Mesenchymal stem cell (in vitro differentiated cells and primary cell): ENCODE measurements at regions not wholly inside any gene's neighbourhood (a gene's known extent, or its start where the extent isn't known, plus 50 kb on each side); places are given as distances from the start of the nearest gene placed in this dataset.
A peak's percentile ranks its signal among the peaks of the same experiment; 100 is the strongest.

Experiments
- DNase-seq: peaks from one replicate; pipeline ENCODE4 v3.0.0-alpha.2; 2013
- H2AFZ ChIP-seq: one replicate; pipeline ENCODE4 v1.6.1; 2013; ENCODE audit warnings: low read depth, mild to moderate bottlenecking, control low read depth, inconsistent platforms, low read length, moderate library complexity
- H2AK5ac ChIP-seq: 2 replicates; pipeline ENCODE4 v1.6.1; 2013; ENCODE audit warnings: low read length, moderate library complexity, mild to moderate bottlenecking, inconsistent platforms; ENCODE audit not compliant: severe bottlenecking
- H2BK120ac ChIP-seq: one replicate; pipeline ENCODE4 v1.6.1; 2013; ENCODE audit warnings: low read depth, mild to moderate bottlenecking, inconsistent platforms, low read length, moderate library complexity
- H2BK12ac ChIP-seq, 2 experiments: one replicate each; pipeline ENCODE4 v1.6.1; 2013; ENCODE audit warnings: inconsistent platforms in 2 of 2, low read length in 2 of 2, mild to moderate bottlenecking in 2 of 2, moderate library complexity in 2 of 2, control low read depth in 1 of 2
- H2BK15ac ChIP-seq: one replicate; pipeline ENCODE4 v1.6.1; 2013; ENCODE audit warnings: mild to moderate bottlenecking, low read depth, inconsistent platforms; ENCODE audit not compliant: poor library complexity, severe bottlenecking
- H2BK5ac ChIP-seq: 2 replicates; pipeline ENCODE4 v1.6.1; 2013; ENCODE audit warnings: low read depth, mild to moderate bottlenecking, low read length, control low read depth, inconsistent platforms; ENCODE audit not compliant: poor library complexity, severe bottlenecking
- H3K14ac ChIP-seq, 2 experiments: one replicate each; pipeline ENCODE4 v1.6.1; 2013; ENCODE audit warnings: inconsistent platforms in 2 of 2, low read length in 2 of 2, control low read depth in 1 of 2, mild to moderate bottlenecking in 1 of 2, moderate library complexity in 1 of 2
- H3K18ac ChIP-seq, 2 experiments: one replicate each; pipeline ENCODE4 v1.6.1; 2013; ENCODE audit warnings: inconsistent platforms in 2 of 2, low read length in 2 of 2, control low read depth in 1 of 2, low read depth in 1 of 2, mild to moderate bottlenecking in 1 of 2
- H3K23ac ChIP-seq, 2 experiments: one replicate each; pipeline ENCODE4 v1.6.1; 2013; ENCODE audit warnings: inconsistent platforms in 2 of 2, low read length in 2 of 2, mild to moderate bottlenecking in 2 of 2, moderate library complexity in 2 of 2, control low read depth in 1 of 2
- H3K27ac ChIP-seq: 2 replicates; pipeline ENCODE4 v1.5.1; 2013; ENCODE audit warnings: mild to moderate bottlenecking, moderate library complexity, low read length, control low read depth, inconsistent platforms; ENCODE audit not compliant: poor library complexity, severe bottlenecking
- H3K27me3 ChIP-seq, 2 experiments: 2 replicates each; pipeline versions ENCODE4 v1.6.1 to v1.7.0; 2013; ENCODE audit warnings: low read length in 2 of 2, mild to moderate bottlenecking in 2 of 2, moderate library complexity in 2 of 2, control low read depth in 1 of 2, inconsistent platforms in 1 of 2; ENCODE audit not compliant: control insufficient read depth in 1 of 2, insufficient read depth in 1 of 2
- H3K36me3 ChIP-seq, 2 experiments: 2 replicates each; pipeline versions ENCODE4 v1.6.1 to v1.7.0; 2013; ENCODE audit warnings: low read length in 2 of 2, control low read depth in 1 of 2, inconsistent platforms in 1 of 2, low read depth in 1 of 2, mild to moderate bottlenecking in 1 of 2; ENCODE audit not compliant: insufficient read depth in 2 of 2, control insufficient read depth in 1 of 2
- H3K4ac ChIP-seq, 2 experiments: one replicate each; pipeline ENCODE4 v1.6.1; 2013; ENCODE audit warnings: inconsistent platforms in 2 of 2, low read length in 2 of 2, mild to moderate bottlenecking in 2 of 2, moderate library complexity in 2 of 2, control low read depth in 1 of 2, low read depth in 1 of 2
- H3K4me1 ChIP-seq: 2 replicates; pipeline ENCODE4 v1.6.1; 2013; ENCODE audit warnings: low read depth, low read length, control low read depth; ENCODE audit not compliant: control insufficient read depth, insufficient read depth
- H3K4me2 ChIP-seq: 2 replicates; pipeline ENCODE4 v1.6.1; 2013; ENCODE audit warnings: low read length, mild to moderate bottlenecking, inconsistent platforms; ENCODE audit not compliant: poor library complexity, severe bottlenecking
- H3K4me3 ChIP-seq, 2 experiments: 2 replicates each; pipeline versions ENCODE4 v1.5.1 to v1.7.0; 2013; ENCODE audit warnings: low read length in 2 of 2, mild to moderate bottlenecking in 2 of 2, control low read depth in 1 of 2, low read depth in 1 of 2; ENCODE audit not compliant: insufficient read depth in 1 of 2
- H3K79me1 ChIP-seq: replicated peaks from 2 replicates; pipeline ENCODE4 v1.6.1; 2013; ENCODE audit warnings: mild to moderate bottlenecking, control low read depth, low read length, inconsistent platforms; ENCODE audit not compliant: poor library complexity, severe bottlenecking
- H3K9ac ChIP-seq: 2 replicates; pipeline ENCODE4 v1.7.0; 2013; ENCODE audit warnings: mild to moderate bottlenecking, low read length, moderate library complexity
- H3K9me3 ChIP-seq: 2 replicates; pipeline ENCODE4 v1.7.0; 2013; ENCODE audit warnings: mild to moderate bottlenecking, low read length; ENCODE audit not compliant: control insufficient read depth
- H4K8ac ChIP-seq: one replicate; pipeline ENCODE4 v1.6.1; 2013; ENCODE audit warnings: inconsistent platforms, mild to moderate bottlenecking, low read length, moderate library complexity
- H4K91ac ChIP-seq: one replicate; pipeline ENCODE4 v1.6.1; 2013; ENCODE audit warnings: mild to moderate bottlenecking, low read length, inconsistent platforms
- WGBS: methylation state at CpG from one replicate; pipeline ENCODE4 v1.1.7; 2013; ENCODE audit warnings: mixed read lengths; 5-methylcytosine and 5-hydroxymethylcytosine counted together

- Histone ChIP-seq H3K23ac (peak overlapping the region in 1 of 2 experiments; percentile 9), H2BK12ac (no peak overlapping the region), H3K79me1 (no peaks in the 10 kb centered on the region), H4K8ac (no peak overlapping the region), H2AFZ (no peak overlapping the region), H3K4me2 (no peak overlapping the region), H3K4me3 (no peak overlapping the region), H3K9ac (no peak overlapping the region), H4K91ac (no peak overlapping the region), H3K9me3 (no peaks in the 10 kb centered on the region), H3K27me3 (no peaks in the 10 kb centered on the region), H3K27ac (no peak overlapping the region), H3K4ac (no peak overlapping the region), H3K36me3 (no peaks in the 10 kb centered on the region), H2BK15ac (no peak overlapping the region), H3K18ac (no peak overlapping the region), H2BK120ac (no peak overlapping the region), H3K14ac (no peak overlapping the region), H3K4me1 (no peaks in the 10 kb centered on the region), H2AK5ac (no peak overlapping the region), H2BK5ac (no peak overlapping the region)
- peak; percentile 3 for DNase-seq
- 79% methylated on average over 8 of the region's 8 CpGs for WGBS
These were observed 335.2 kb downstream of the ADAM29 start for GRCh38 chr4:175253184-175253902.

DNA sequence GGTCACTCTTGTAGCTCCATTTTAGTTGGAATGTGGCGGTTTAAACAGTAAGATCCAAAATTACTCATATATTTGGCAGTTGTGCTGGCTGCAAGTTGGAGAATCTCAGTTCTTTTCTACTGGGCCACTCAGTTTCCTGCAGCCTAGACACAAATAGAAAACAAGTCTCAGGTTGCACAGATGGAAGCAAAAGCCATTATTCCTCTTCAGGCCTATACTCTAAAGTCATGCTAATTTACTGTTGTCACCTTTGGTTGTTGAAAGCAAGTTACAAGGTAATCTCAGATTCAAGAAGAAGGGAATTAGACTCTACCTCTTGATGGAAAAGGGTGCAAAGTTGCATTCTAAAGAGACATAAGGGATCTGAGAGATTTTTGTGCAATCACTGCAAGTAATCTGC, 345.4 kb downstream of the ADAM29 start:
- 100% methylated on average over 1 of the region's 1 CpG for WGBS
- no peak overlapping the region for H2AFZ ChIP-seq
- no peak for DNase-seq
- no peaks in the 10 kb centered on the region for H3K27me3 ChIP-seq
- no peak overlapping the region for H3K27ac ChIP-seq
- no peak overlapping the region for H2BK12ac ChIP-seq
- no peak overlapping the region for H3K9ac ChIP-seq
- H3K9me3 ChIP-seq = no peaks in the 10 kb centered on the region
- no peak overlapping the region for H3K18ac ChIP-seq
- H3K4me3 ChIP-seq = no peak overlapping the region
- H3K4ac ChIP-seq = no peak overlapping the region
- H2BK5ac ChIP-seq = no peak overlapping the region
- H2BK15ac ChIP-seq = no peak overlapping the region
- no peaks in the 10 kb centered on the region for H3K79me1 ChIP-seq
- H4K8ac ChIP-seq = no peak overlapping the region
- H3K36me3 ChIP-seq = no peaks in the 10 kb centered on the region
- no peak overlapping the region for H3K14ac ChIP-seq
- H2BK120ac ChIP-seq = no peak overlapping the region
- no peak overlapping the region for H3K4me2 ChIP-seq
- H3K4me1 ChIP-seq = no peaks in the 10 kb centered on the region
- no peak overlapping the region for H4K91ac ChIP-seq
- no peak overlapping the region for H3K23ac ChIP-seq
- no peak overlapping the region for H2AK5ac ChIP-seq

GRCh38 chr4:175271010-175271630, 353.0 kb downstream of the ADAM29 start:
- Histone ChIP-seq H3K27me3 (no peaks in the 10 kb centered on the region), H3K23ac (no peak overlapping the region), H3K9ac (no peak overlapping the region), H2BK12ac (no peak overlapping the region), H4K91ac (no peak overlapping the region), H3K4me2 (no peak overlapping the region), H3K14ac (no peak overlapping the region), H2AFZ (no peak overlapping the region), H3K27ac (no peak overlapping the region), H2BK120ac (no peak overlapping the region), H3K18ac (no peak overlapping the region), H2BK15ac (no peak overlapping the region), H3K9me3 (no peaks in the 10 kb centered on the region), H2BK5ac (no peak overlapping the region), H4K8ac (no peak overlapping the region), H3K36me3 (no peaks in the 10 kb centered on the region), H3K4me3 (no peak overlapping the region), H3K4me1 (no peaks in the 10 kb centered on the region), H2AK5ac (no peak overlapping the region), H3K79me1 (no peaks in the 10 kb centered on the region), H3K4ac (no peak overlapping the region)
- no peak for DNase-seq
- 73% methylated on average over 2 of the region's 2 CpGs for WGBS

GRCh38 chr4:175273995-175274753, 356.0 kb downstream of the ADAM29 start:
- H4K8ac ChIP-seq = no peak overlapping the region
- H3K4ac ChIP-seq = no peak overlapping the region
- no peak overlapping the region for H2BK15ac ChIP-seq
- H3K18ac ChIP-seq = no peak overlapping the region
- H2BK5ac ChIP-seq = no peak overlapping the region
- H3K4me1 ChIP-seq = no peaks in the 10 kb centered on the region
- no peak overlapping the region for H4K91ac ChIP-seq
- WGBS = 28% methylated on average over 2 of the region's 4 CpGs
- H3K14ac ChIP-seq = no peak overlapping the region
- H2BK12ac ChIP-seq = no peak overlapping the region
- H3K27ac ChIP-seq = peak overlapping the region; percentile 56
- peak; percentile 41 for DNase-seq
- H3K23ac ChIP-seq = no peak overlapping the region
- no peaks in the 10 kb centered on the region for H3K79me1 ChIP-seq
- no peak overlapping the region for H2AK5ac ChIP-seq
- H2BK120ac ChIP-seq = no peak overlapping the region
- no peak overlapping the region for H2AFZ ChIP-seq
- no peaks in the 10 kb centered on the region for H3K27me3 ChIP-seq
- no peak overlapping the region for H3K4me3 ChIP-seq
- no peak overlapping the region for H3K4me2 ChIP-seq
- no peak overlapping the region for H3K9ac ChIP-seq
- no peaks in the 10 kb centered on the region for H3K9me3 ChIP-seq
- H3K36me3 ChIP-seq = no peaks in the 10 kb centered on the region
